HCT116 (cell line): ENCODE measurements at regions not wholly inside any gene's neighbourhood (a gene's known extent, or its start where the extent isn't known, plus 50 kb on each side); places are given as distances from the start of the nearest gene placed in this dataset.

Source experiments
- CTCF ChIP-seq, 3 experiments: fragments of 200-600 bp in 1 of 3; sonication (generic) in 1 of 3; IDR thresholded peaks in 2 of 3; conservative IDR thresholded peaks in 1 of 3; 2 replicates each; pipeline ENCODE4 v1.5.1; 2012 to 2017; ENCODE audit warnings: low read depth in 2 of 3, low read length in 2 of 3, antibody characterized with exemption in 1 of 3, borderline replicate concordance in 1 of 3, control low read depth in 1 of 3, mild to moderate bottlenecking in 1 of 3, mixed read lengths in 1 of 3, mixed run types in 1 of 3, moderate library complexity in 1 of 3; ENCODE audit not compliant: insufficient read depth in 1 of 3
- EZH2 ChIP-seq: fragments of 200-600 bp; sonication (generic); IDR thresholded peaks from 2 replicates; pipeline ENCODE4 v1.6.1; 2017; ENCODE audit warnings: antibody characterized with exemption, mixed run types
- POLR2A ChIP-seq: IDR thresholded peaks from 2 replicates; pipeline ENCODE4 v1.7.0; 2011; ENCODE audit warnings: borderline replicate concordance; ENCODE audit not compliant: insufficient read depth, insufficient read length; ENCODE audit errors: extremely low read depth

DNA sequence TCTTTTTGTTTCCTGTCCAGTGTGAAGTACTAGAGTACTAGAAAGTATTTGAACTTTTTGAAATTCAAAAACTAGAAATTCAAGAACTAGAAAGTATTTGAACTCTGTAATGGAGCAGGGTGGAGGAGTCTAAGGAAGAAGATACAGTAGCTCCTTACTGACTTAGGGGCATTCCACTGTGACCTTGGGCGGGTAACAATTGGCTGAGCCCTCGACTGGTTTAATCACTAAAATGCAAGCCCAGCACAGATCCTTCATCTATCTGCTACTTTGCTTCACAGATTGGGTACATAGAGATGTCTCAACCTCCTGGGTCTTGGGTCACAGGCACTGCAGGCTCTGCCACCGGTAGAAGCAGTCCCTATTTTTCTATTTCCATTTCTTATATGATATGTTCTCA, 462.1 kb upstream of the AGTR1 start:
- TF ChIP-seq POLR2A (no peak), EZH2 (no peak), CTCF (IDR thresholded peaks at IDR 0.05 in 2 of 3, conservative IDR thresholded peaks at IDR 0.05 in 1 of 3; ENCODE audit: borderline replicate concordance in 1 of 3, insufficient read depth in 1 of 3, low read depth in 2 of 3, low read length in 2 of 3) (no peak)
